ENCODE measurements at regions not wholly inside any gene's neighbourhood (a gene's known extent, or its start where the extent isn't known, plus 50 kb on each side); places are given as distances from the start of the nearest gene placed in this dataset.

DNA sequence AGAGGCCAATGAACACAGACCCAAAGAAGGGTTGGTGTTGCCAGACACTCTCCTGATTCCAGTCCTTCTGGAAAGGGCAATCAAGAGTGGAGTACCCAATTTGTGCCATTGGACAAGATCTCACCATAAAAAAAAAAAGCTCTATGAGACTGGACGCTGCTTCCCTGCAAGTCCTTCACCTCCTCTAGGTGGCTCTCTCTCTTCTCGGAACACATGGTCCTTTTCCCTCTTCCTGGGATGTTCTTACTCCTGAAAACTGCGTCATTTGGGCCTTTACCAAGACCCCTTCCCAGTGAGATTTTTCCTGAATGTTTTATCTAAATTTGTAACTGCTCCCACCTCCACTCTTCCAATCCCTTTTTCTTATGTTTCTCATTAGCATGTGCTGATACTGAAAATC is 280.8 kb downstream of the FOXA2 start:
- WGBS, 3 donors, result 32 to 68% (median 63%) methylated on average over 3 of the region's 3 CpGs

DNA sequence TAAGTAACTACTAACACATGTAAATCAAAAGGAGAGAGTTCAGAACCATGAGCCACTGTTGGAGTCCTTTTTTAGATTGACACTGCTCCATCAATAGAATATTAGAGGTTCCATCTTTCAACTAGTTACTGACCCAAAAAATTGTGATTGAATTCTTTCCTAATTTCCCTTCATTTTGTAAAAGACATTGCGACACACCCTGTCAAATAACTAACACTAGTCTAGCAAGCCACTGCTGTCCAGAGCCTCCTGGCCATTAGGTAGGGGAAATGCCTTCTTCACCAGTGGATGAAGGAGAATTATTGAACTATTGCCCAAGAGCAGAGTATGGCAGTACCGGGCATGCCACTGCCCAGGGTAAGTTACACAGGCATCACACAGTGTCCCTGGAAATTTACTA is 282.3 kb downstream of the FOXA2 start:
- Histone ChIP-seq H3K4me3 (no peak overlapping the region), H3K27me3 (ENCODE audit: insufficient read depth in 3 of 3, low read length in 2 of 3) (no peaks in the 10 kb centered on the region), H3K4me1 (no peaks in the 10 kb centered on the region), H3K36me3 (ENCODE audit: insufficient read depth in 1 of 2, low read depth in 1 of 2) (no peaks in the 10 kb centered on the region), H3K9me3 (no peaks in the 10 kb centered on the region), H3K27ac (no peak overlapping the region)
- ATAC-seq (no peak), DNase-seq (no peak)
- intact Hi-C loops (cut with DNase I), result no loop called here
- TF ChIP-seq, protein P1, sequence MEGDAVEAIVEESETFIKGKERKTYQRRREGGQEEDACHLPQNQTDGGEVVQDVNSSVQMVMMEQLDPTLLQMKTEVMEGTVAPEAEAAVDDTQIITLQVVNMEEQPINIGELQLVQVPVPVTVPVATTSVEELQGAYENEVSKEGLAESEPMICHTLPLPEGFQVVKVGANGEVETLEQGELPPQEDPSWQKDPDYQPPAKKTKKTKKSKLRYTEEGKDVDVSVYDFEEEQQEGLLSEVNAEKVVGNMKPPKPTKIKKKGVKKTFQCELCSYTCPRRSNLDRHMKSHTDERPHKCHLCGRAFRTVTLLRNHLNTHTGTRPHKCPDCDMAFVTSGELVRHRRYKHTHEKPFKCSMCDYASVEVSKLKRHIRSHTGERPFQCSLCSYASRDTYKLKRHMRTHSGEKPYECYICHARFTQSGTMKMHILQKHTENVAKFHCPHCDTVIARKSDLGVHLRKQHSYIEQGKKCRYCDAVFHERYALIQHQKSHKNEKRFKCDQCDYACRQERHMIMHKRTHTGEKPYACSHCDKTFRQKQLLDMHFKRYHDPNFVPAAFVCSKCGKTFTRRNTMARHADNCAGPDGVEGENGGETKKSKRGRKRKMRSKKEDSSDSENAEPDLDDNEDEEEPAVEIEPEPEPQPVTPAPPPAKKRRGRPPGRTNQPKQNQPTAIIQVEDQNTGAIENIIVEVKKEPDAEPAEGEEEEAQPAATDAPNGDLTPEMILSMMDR (IDR thresholded peaks at IDR 0.05), result no peak
- WGBS, 3 donors, result 88 to 96% (median 93%) methylated on average over 2 of the region's 2 CpGs

More for the DNA sequence above, 280.8 kb downstream of the FOXA2 start:
- TF ChIP-seq, protein P1 (IDR thresholded peaks at IDR 0.05), result no peak
- Histone ChIP-seq H3K36me3 (ENCODE audit: insufficient read depth in 1 of 2, low read depth in 1 of 2) (no peaks in the 10 kb centered on the region), H3K27ac (no peak overlapping the region), H3K27me3 (ENCODE audit: insufficient read depth in 3 of 3, low read length in 2 of 3) (no peaks in the 10 kb centered on the region), H3K9me3 (no peaks in the 10 kb centered on the region), H3K4me1 (no peaks in the 10 kb centered on the region), H3K4me3 (no peak overlapping the region)
- DNase-seq (no peak), ATAC-seq (no peak)
- intact Hi-C loops (cut with DNase I), result no loop called here

DNA sequence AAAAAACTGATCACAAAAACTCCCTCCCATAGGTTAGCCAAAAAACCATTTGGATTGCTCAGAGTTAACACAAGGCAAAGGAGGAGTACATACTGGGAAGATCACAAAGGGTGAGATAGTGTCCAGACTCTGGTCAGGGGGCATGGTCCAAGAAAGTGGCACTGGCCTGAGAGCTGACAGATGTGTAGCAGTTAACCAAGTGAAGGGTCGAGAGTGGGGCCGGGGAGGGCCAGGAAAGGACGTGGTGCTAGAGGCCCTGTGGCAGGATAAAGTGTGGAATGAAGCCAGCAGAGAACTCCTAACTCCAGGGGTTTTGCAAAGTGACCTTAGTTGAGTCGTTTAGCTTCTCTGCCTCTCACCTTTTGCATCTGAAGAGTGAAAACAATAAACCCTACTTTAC is 290.5 kb downstream of the FOXA2 start:
- Histone ChIP-seq H3K27me3 (ENCODE audit: insufficient read depth in 3 of 3, low read length in 2 of 3) (peaks cover 0 to 4% (median 0%) of the 10 kb centered on the region in 3 donors), H3K4me3 (no peak overlapping the region), H3K27ac (no peak overlapping the region), H3K36me3 (ENCODE audit: insufficient read depth in 1 of 2, low read depth in 1 of 2) (no peaks in the 10 kb centered on the region), H3K9me3 (no peaks in the 10 kb centered on the region), H3K4me1 (no peaks in the 10 kb centered on the region)
- ATAC-seq (no peak), DNase-seq (no peak)
- intact Hi-C loops (cut with DNase I), result no loop called here
- TF ChIP-seq, protein P1 (IDR thresholded peaks at IDR 0.05), result no peak
- WGBS, 3 donors, result 71 to 77% (median 74%) methylated on average over 4 of the region's 4 CpGs

DNA sequence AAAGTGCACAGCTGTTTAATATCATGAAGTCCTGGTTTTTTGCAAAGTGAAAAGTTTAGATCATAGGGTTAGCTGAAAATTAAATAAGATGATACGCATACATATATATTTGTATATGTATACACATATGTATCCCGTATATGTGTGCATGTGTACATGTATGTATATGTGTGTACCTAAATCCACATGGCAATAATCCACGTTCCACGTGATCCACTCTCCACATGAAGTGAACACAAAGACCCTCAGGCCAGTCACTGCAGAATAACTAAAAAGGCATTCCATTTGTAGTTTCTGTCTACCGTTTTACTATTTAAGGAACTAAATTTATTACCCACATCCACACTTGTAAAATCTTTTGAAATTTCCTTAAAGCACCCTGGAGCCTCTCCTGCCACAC is 294.9 kb downstream of the FOXA2 start:
- H3K4me3 ChIP-seq, result no peak overlapping the region
- H3K4me1 ChIP-seq, result no peaks in the 10 kb centered on the region
- no peak overlapping the region for H3K27ac ChIP-seq
- intact Hi-C loops (cut with DNase I), result no loop called here
- TF ChIP-seq, protein P1 (IDR thresholded peaks at IDR 0.05), result no peak
- no peaks in the 10 kb centered on the region for H3K9me3 ChIP-seq
- ATAC-seq (no peak), DNase-seq (no peak)
- no peaks in the 10 kb centered on the region for H3K27me3 ChIP-seq (ENCODE audit: insufficient read depth in 3 of 3, low read length in 2 of 3)
- no peaks in the 10 kb centered on the region for H3K36me3 ChIP-seq (ENCODE audit: insufficient read depth in 1 of 2, low read depth in 1 of 2)
- 55 to 64% (median 61%) methylated on average over 5 of the region's 5 CpGs for WGBS, 3 donors

DNA sequence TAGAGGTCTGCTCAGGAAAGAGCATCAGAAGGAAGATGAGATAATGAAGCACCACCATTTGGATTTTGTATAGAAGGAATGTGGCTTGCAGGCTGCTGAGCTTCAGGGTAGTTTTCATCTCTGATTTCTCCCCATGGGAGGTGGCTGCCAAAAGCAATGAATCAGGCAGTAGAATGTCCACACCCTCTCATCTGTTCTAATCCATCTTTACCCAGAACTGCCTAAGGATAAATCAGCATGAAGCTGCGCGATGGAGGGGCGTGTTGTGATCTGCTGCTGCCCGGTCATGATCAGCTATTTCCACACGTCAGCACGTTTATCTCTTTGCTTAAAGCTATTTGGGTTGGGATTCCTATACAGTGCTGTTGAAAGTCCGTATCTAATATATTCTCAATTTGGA is 295.4 kb downstream of the FOXA2 start:
- intact Hi-C loops (cut with DNase I), result no loop called here
- H3K4me3 ChIP-seq, result no peak overlapping the region
- DNase-seq, result no peak
- H3K9me3 ChIP-seq, result no peaks in the 10 kb centered on the region
- WGBS, 3 donors, result 27 to 31% (median 29%) methylated on average over 7 of the region's 7 CpGs
- H3K36me3 ChIP-seq (ENCODE audit: insufficient read depth in 1 of 2, low read depth in 1 of 2), result no peaks in the 10 kb centered on the region
- ATAC-seq, result no peak
- no peaks in the 10 kb centered on the region for H3K27me3 ChIP-seq (ENCODE audit: insufficient read depth in 3 of 3, low read length in 2 of 3)
- no peaks in the 10 kb centered on the region for H3K4me1 ChIP-seq
- TF ChIP-seq, protein P1 (IDR thresholded peaks at IDR 0.05), result no peak
- H3K27ac ChIP-seq, result no peak overlapping the region
